Fibroblast of skin of right quadriceps (primary cell): ENCODE measurements at regions not wholly inside any gene's neighbourhood (a gene's known extent, or its start where the extent isn't known, plus 50 kb on each side); places are given as distances from the start of the nearest gene placed in this dataset.
A peak's percentile ranks its signal among the peaks of the same experiment; 100 is the strongest.
"Not testable (repeated sequence)": the region's sequence is repeated elsewhere in the genome, so short reads cannot be mapped to it uniquely, and the experiment has no call there.

Source experiments
- DNase-seq: peaks from one replicate; pipeline ENCODE4 v3.0.0-alpha.2; 2013

DNA sequence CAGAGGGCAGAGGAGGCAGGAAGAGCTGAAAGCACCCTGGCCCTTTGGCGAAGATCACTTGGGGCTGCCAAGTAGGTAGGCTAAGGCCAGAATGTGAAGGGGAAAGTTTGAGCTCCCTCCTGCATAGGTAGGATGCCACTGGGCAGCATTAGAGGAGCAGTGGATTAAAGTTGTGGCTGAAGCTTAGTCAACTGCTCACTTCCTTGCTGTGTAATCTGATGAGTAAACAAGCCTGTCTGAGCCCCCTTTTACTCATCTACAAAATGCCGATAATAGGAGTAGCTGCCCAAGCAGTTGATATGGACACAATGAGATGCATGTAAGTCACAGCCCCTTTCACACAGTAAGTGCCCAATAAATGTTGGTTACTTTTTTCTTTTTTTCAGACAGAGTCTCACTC lies 216.4 kb downstream of the MN1 start:
- peak; percentile 17 for DNase-seq

DNA sequence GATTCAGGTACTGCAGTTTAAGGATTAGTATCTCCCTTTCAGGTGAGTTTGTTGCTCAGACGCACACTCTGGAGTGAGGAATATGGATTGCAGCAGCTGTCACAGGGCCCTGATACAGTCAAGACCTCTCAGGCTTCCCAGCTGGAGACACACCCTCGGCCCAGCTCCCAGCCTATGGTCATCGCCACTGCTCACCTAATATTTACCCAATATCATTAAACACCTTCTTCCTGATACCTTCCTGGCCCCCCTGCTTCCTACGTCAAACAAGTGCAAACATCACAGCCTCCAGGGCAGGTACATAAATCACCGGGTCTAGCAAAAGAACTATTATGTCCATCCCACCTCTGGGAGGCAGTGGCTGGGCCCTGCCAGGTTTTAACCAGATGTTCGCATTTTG lies 213.3 kb downstream of the MN1 start:
- no peak for DNase-seq

DNA sequence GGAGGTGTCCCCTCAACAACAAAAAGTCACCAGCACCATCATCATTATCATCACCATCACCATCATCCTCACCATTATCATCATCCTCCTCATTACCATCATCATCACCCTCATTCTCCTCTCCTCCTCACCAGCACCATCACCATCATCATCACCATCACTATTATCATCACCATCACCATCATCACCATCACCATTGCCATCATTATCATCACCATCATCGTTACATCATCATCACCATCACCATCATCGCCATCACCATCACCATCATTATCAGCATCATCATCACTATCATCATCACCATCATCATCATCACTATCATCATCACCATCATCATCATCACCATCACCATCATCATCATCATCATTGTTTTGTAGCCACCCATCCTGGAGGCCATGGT lies 212.6 kb downstream of the MN1 start:
- no peak for DNase-seq

DNA sequence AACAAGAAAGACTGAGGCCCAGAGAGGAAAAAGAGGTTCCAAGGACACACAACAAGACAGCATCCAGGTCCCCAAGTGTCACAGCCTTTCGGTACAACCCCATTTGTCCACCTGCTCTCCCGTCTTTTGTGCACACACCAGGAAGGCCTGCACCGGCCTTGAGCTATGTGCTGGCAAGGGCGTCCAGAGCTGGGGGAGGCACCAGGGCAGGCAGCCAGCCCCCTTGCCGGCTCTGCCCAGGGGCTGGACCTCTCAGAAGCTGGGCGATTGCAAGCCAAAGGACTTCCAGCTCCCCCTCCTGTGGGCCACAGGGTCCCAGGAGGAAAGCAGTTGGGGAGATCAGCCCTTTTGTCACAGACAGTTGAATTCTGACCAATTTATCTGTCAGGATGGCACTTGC lies 210.5 kb downstream of the MN1 start:
- no peak for DNase-seq

DNA sequence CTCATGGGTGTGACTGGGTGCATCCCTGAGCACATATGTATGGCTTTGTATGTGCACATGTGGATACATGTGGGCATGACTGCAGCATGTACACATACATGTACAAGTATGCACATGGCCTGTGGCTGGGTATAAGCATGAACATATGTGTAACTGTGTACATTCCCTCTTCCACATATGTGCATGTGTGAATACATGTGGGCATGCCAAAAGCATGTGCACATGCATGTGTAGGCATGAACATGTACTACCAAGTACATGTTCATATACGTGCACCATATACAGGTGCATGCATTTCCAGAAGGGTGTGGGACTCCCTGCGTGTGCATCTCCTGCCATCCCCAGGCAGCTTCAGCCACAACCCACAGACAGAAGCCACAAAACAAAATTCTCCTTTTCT lies 208.2 kb downstream of the MN1 start:
- DNase-seq: no peak

DNA sequence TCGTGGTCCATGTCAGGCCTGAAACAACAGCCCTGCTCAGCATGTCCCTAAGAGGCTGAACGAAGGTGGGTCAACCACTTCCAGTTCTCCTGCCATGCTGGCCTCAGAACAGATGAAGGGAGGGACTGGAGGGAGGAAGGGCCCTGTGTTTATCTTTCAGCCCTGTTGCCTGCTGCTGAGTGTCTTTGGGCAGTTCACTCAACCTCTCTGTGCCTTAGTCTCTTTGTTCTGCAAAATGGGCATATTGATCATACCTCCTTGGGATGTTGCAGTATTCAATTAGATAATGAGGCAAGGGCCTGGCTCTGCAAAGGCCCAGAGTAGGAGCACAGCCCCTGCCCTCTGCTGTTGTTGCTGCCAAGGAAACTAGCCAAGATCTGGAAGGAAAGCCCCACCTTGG lies 207.5 kb downstream of the MN1 start:
- no peak for DNase-seq

DNA sequence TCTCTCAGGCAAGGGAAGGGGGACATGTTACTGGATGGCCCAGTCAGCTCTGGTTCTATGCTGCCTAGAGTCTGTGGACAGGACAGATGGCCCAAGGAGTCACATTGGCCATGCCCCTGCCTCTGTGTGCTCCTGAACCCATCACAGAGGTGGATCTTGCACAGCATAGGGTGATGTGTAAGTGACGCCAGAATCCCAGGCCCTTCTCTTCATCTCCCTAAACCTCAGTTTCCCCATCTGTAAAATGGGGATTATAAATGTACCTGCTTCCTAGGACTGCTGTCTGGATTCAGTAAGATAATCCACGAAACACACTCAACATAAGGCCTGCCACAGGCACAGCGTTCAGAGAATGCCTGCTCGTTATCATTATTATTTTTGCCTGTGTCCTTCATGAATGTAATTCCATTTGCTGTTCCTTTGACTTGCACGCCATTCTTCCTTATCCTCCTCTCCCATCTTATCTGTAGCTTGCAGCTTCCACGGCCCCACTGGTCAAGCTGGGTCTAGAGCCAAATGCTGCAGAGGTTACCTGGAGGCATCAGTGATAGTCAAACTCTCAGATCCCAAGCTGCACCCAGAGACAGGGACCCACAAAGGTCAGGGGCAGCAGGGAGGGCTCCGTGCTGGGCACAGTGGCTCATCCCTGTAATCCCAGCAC lies 207.0 kb downstream of the MN1 start:
- DNase-seq: no peak

DNA sequence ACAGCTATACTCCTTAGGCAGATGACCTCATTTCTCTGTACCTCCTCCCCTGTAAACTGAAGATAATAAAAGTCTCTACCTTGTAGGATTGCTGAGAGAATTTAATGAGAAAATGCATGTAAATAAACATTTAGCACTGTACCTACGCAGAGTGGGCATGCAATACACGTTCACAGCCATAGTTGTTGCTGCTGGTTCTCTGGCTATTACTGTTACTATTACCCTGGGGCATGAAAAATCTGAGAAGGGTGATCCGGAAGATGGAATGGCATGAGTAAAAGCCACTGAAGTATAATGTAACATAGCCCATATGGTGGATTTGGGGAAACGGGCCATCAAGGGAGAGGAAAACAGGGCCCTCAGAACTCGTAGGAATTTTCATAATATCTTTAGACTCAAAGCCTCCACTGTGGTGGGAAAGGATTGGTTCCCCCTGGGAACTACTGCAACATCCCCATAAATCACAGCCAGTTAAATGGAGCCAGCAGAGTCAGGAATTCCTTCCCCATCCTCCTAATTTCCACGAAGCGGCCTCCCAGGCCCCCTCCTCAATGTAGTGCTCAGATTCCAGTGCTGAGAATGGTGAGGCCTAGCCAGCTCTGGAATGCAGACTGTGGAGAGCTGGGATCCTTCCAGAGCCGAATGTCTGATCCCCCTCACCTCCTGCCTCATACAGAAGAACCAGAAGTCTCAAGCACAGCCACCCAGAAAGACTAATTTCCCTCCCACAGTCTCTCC lies 205.3 kb downstream of the MN1 start:
- peak; percentile 81 for DNase-seq

DNA sequence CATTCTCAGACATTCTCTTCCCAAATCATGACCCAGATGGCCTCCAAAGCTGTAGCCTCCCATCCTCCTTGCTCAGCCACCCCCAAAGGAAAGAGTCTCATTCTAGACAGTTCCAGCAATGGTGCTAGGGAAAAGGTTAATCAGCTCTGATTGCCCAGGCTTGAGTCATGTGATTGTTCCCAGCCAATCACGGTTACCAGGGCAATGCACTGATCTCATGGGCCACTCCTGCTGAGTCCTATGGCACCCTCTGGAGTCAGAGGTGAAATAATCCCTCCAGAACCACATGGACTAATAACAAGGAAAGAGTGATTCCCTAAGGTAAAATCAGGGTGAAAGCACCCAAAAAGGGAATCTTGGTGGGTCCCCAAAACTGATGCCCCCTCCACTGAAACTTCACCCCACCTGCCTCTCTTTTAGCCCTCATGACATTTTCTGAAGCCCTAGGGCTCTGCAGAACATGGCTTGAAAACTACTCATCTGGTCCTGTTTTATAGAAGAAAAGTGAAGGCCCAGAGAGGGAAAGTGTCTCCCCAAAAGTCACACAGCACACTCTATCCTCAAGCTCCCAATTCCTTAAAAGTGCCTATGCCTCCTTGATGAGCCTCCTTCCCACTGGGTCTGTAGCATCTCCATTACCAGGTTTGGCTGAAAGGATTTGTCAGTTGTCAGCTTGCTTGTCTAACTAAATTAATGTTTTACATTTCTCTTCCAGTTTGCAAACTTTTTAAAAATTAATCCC lies 203.7 kb downstream of the MN1 start:
- peak; percentile 21 for DNase-seq

DNA sequence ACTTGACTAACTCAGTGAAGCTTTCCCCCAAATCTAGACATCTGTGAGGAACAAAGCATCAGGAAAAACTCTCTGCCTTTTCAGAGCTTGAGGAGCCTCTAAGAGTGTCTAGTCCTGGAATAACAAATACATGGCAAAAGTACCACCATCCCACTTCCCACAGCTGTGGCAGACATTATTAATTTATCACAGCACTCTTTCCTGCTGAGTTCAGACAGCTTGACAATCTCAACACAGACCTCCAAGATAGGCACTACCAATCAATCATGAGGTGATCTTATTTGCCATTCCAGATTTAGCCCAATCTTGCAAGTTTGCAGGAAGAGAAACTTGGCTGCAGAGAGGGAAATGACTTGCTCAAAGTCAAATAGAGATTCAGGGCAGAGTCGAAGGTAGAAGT lies 202.8 kb downstream of the MN1 start:
- no peak for DNase-seq

DNA sequence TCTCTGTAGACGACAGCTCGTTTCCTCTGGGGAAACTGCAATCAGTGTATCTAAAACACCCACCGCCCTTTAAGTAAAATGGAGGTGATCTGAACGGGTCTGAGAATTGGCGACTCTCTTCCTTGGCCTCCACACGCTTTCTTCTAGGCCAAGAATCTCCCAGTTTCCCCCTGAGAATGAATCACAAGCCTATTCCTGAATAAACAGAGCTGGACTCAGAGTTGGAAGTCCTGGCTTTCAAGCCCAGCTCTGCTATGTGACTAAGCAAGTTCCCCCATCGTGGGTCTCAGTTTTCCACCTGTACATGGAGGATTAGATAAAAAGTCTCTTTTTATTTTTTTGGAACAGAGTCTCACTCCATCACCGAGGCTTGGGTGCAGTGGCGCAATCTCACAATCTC lies 200.4 kb downstream of the MN1 start:
- DNase-seq: no peak

DNA sequence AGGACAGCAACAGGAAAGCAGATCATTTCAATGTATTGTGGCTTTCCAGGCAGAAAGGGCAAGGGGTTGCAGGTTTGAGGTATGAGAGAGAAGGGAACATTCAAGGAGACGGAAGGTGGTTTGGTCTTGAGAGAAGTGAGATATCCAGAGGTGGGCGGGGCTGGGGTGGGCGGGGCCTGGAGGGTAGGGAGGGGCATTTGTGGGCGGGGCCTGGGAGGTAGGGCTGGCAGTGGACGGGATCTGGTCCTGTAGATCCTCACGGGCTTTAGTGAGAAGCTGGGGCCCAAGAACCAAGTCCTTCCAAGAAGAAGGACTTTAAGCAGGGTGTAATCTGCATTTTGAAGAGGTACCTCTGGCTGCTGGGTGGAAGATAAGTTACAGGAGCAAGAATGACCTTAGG lies 199.2 kb downstream of the MN1 start:
- no peak for DNase-seq

DNA sequence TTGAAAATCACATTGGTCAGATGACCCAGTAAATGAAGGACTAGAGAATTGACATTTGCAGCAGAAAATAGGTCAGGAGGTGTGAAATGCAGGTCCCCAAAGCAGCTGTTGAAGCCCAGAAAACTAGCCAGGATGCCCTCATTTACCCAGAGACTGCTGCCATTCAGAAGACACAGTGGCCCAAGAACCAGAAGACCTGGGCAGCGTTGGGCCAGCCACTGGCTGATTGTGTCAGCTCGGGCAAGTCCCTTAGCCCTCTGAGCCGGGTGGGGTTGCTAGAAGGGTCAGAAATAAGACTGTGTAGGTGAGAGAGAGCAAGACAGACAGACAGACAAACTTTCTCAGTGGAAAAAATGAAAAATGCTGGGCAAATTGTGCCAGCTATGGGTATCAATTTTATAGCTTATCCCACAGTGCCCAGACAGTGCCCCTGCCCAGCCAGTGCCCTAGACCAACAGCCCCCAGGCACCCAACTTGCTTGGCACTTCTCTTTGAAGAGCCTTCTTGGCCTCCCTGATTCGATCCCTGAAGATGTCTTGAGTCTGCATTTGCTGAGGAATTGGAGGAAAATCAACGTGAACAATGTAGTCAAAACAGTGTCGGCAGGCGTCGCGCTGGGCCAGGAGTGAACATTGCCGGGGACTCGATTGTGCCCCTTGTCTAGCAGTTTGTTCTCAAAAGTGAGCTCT lies 198.3 kb downstream of the MN1 start:
- no peak for DNase-seq

DNA sequence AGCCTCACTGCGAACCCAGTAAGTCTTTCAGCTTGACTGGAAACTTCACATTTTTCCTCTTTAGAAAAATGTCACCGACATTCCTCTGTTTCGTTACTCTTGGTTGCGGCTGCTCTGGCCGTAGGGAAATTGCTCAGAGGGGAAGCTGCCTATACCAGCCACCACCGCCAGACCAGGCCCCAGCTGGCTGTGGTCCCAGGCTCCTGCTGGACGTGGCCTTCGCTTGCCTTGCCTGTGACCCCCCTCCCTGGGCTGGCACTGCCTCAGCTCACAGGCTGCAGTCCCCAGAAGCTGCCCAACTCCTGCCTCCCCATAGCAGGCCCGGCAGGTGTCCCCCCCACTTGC lies 197.8 kb downstream of the MN1 start:
- no peak for DNase-seq

DNA sequence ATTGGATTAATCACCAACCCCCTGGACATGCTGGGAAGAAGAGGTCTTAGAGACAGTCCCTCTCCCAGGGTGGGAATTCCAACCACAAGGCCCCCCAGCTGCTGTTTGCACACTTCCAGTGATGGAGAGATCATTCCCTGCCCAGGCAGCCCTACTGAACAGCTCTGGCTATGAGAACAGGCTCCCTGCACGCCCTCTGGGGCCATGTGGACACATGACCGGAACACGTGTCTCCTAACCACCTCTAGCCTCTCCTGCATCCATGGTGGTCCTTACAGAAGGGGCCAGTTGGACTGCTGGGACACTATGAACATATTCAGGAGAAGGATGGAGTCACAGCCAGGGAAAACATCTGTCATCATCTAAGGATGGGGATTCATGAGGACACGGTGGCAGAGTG lies 196.2 kb downstream of the MN1 start:
- DNase-seq: no peak

DNA sequence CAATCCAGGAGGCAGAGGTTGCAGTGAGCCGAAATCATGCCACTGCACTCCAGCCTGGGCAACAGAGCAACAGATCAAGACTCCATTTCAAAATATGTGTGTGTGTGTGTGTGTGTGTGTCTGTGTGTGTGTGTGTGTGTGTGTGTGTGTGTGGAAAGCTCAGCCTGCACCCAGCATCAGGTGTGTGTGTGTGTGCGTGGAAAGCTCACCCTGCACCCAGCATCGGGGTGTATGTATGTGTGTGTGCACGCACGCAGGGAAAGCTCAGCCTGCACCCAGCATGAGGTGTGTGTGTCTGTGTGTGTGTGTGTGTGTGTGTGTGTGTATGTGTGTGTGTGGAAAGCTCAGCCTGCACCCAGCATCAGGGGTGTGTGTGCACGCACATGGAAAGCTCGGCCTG lies 193.8 kb downstream of the MN1 start:
- not testable (repeated sequence) for DNase-seq

DNA sequence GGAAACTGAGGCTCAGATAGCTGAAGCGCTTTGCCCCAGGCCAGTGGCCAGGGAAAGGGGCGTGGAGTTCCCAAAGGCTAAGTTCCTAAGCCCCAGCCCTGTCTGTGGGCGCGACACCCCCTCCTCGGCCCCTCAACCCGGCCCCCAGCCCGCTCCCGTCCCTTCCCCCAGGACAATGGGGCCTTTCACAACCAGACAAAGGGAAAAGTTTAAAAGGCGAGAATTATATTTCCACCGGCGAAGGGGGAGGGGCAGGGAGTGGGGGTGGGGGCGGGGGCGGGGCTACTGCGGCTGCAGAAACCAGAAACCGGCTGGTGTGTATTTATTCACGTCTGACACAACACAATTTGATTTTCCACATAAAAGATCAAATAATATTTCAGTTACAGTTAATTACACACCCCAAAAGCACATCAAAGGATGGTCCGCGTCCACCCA lies 192.1 kb downstream of the MN1 start:
- DNase-seq: no peak

DNA sequence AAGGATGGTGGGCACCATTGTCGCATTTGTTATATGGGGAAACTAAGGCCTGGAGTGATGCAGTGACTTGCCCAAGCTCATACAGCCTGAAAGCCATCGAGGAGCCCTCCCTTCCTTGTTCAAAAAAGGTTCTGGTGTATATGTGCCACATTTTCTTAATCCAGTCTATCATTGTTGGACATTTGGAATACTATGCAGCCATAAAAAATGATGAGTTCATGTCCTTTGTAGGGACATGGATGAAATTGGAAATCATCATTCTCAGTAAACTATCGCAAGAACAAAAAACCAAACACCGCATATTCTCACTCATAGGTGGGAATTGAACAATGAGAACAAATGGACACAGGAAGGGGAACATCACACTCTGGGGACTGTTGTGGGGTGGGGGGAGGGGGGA lies 191.4 kb downstream of the MN1 start:
- DNase-seq: not testable (repeated sequence)

DNA sequence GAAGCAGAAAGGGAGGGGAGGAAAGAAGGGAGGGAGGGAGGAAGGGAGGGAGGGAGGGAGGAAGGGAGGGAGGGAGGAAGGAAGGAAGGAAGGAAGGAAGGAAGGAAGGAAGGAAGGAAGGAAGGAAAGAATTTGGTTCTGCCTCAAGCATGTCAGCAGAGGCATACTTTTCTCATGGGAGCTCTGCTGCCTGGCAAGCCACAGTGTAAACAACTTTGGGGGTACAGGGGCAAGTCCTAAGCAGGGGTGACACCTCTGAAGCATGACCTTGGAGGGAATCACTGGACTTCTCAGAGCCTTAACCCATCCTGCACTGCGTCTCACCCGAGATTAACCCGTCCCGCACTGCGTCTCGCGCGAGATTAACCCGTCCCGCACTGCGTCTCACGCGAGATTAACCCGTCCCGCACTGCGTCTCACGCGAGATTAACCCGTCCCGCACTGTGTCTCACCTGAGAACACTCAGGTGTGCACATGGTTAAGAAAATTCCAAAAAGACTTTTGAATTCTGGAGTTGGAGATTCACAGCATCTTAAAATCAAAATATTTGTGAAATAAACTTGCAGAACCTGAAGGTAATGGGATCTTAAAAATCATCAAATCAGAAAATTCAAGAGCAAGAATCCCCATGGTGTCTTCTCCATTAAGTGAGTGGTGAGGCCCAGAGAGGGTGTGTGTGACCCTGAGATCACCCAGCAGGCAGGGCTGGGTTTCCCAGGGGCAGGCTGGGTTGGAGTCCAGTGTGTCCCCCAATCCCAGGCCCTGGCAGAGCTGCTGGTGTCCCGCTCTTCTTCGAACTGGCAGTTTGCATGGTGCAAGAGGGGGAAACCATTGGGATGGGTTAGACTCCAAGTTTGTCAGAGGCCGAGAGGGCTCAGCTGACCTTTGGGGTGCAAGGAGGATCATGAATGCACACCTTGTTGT lies 190.4 kb downstream of the MN1 start:
- DNase-seq: no peak

DNA sequence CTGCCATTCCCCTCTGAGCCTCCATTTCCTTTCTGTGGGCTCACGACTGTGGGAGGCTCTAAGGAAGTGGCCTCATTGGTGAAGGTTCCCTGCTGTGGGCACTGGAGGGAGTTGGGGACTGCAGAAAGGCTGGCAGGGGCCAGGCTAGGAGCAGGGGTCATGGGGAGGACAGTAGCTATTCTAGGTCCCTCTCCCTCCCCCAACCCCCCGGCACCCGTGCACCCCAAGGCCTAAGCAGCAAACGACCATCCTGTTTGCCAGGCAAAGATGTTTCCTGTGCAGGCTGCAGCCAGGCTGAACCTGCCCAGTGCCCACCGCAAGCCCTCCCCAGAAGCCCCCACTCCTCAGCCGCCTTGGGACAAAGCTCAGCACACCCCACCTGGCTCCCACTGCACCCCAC lies 189.4 kb downstream of the MN1 start:
- no peak for DNase-seq

DNA sequence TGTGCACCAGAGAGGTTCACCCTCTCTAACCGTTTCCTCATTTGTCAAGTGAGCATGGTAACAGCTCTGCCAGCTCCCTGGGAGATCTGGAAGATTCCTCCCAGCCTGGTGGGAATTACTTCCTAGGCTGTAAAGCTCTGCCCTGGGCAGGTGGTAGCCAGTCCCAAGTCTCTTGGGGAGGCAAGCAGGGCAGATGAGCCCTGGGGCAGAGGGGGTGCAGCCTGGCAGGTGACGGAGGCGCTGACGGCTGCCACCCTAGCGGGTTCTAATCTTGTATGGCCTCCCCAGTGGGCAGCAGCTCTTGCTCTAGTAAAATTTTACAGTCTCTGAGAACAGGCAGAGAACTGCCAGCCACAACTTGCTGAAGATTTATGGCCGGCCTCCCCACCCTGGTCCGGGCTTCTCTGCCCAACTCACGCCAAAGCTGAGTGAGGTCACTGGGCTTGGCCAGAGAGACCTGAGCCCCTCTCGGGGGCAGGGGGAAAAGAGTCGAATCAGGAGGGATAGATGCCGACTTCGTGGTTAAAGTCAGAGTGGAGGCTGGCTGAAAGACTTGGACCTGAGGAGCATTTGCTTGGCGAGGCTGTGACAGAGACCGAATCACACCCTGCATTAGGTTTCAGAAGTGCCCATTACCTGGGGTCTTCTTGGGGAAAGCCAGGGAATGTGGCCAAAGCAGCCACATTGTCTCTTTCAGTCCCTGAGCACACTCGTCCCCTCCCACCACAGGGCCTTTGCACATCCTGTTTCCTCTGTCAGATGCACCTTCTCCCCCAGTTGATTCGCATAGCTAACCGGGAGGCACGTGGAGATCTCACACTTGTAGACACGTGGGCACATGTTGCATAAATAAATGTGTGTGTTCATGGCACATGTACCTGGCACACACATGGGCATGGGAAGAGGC lies 188.2 kb downstream of the MN1 start:
- no peak for DNase-seq
